Stimulated activated CD4-positive, alpha-beta T cell treated with anti-CD3 and anti-CD28 coated beads, Interleukin-4, amount 100 ng/mL, for 24 hours (primary cell): ENCODE measurements at regions not wholly inside any gene's neighbourhood (a gene's known extent, or its start where the extent isn't known, plus 50 kb on each side); places are given as distances from the start of the nearest gene placed in this dataset.
A peak's percentile ranks its signal among the peaks of the same experiment; 100 is the strongest.

Experiments
- DNase-seq: peaks from one replicate; pipeline ENCODE4 v3.0.0-alpha.2; 2020

- DNase-seq, result no peak
Observed at GRCh38 chr10:89093728-89094127, 103.1 kb downstream of the FAS start.

DNA sequence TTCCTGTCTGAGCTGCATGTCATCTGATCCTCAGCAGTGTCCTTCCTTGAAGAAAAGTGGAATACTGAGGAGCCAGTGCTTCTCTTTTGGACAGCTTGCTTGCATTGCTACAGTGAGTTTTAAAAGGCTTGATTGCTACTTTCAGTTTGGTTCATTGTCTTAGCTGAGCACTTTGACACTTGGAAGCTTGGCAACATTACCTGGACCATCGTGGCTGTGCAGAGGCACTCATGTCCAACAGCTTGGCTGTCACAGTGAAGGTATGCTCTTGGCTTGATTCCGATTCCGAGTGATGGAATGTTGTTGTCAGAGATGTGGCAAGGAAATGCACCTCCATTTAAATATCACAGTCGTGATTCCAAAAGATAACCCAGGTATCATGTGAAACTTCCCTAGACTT lies 102.4 kb downstream of the FAS start:
- DNase-seq, result no peak

DNA sequence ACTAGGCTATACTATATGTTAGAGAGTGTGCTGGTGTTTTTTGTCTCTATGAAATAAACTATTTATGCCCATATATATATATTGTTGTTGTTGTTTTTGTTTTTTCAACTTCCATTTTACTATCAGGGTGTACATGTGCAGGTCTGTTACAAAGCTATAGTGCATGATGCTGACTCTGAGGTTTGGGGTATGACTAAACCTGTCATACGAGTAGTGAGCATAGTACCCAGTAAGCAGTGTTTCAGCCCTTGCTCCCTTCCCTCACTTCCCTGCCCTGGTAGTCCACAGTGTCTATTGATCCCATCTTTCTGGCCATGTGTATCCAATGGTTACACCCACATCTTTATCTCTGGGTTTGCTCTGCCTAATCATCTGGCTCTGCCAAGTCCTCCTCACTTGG lies 101.8 kb downstream of the FAS start:
- DNase-seq, result no peak

DNA sequence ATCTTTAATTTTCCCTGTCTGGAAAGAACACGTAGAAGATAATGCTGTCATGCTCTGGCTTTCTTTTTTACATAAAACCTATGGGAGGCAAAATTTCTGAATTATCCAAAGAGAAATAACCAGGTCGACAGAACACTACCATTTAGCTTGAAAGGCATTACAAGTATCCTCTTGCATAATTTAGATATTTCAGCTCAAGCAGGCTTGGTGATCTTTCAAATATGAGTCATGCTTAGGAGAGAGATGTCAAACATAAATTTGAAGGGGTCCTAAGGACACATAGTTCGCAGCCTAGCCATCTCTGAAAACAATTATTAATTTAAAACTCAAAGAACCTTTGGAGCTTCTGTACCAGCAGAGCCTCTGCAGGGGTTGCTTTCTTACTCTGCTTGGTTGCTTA lies 100.9 kb downstream of the FAS start:
- no peak for DNase-seq

DNA sequence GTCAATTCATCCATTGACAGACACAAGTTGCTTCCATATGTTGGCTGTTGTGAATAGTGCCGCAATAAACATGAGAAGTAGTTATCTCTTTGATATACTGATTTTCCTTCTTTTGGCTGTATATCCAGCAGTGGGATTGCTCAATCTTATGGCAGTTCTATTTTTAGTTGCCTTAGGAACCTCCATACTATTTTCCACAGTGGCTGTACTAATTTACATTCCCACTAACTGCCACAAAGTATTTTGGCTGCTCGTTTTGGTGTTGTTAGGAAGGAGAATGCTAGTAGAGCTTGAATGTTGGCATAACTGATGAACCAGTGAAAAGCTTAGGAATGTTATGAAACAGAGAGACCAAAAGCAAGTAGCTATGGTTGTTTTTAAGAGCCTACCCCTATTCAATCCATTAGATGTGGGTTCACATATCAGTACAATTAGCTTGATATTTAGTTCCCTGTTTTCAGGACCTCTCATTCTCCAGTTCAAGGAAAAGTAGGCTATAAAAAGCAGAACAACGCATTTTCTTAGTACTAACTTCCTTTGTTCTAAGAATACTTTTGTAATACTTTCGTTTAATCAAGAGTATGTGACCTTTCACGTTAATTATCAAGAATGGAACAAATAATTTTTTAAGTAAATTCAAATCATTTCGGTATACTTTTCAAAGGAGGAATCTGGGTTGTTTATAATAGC lies 100.3 kb downstream of the FAS start:
- DNase-seq, result no peak

GRCh38 chr10:89086801-89087521 lies 96.4 kb downstream of the FAS start:
- DNase-seq, result peak; percentile 18

- no peak for DNase-seq
Observed at GRCh38 chr10:89085153-89085552, 94.6 kb downstream of the FAS start.

- DNase-seq, result no peak
Observed at GRCh38 chr10:89082086-89082485, 91.5 kb downstream of the FAS start.

- DNase-seq, result no peak
Observed at GRCh38 chr10:89080660-89081059, 90.1 kb downstream of the FAS start.

GRCh38 chr10:89079961-89080360 lies 89.4 kb downstream of the FAS start:
- no peak for DNase-seq

DNA sequence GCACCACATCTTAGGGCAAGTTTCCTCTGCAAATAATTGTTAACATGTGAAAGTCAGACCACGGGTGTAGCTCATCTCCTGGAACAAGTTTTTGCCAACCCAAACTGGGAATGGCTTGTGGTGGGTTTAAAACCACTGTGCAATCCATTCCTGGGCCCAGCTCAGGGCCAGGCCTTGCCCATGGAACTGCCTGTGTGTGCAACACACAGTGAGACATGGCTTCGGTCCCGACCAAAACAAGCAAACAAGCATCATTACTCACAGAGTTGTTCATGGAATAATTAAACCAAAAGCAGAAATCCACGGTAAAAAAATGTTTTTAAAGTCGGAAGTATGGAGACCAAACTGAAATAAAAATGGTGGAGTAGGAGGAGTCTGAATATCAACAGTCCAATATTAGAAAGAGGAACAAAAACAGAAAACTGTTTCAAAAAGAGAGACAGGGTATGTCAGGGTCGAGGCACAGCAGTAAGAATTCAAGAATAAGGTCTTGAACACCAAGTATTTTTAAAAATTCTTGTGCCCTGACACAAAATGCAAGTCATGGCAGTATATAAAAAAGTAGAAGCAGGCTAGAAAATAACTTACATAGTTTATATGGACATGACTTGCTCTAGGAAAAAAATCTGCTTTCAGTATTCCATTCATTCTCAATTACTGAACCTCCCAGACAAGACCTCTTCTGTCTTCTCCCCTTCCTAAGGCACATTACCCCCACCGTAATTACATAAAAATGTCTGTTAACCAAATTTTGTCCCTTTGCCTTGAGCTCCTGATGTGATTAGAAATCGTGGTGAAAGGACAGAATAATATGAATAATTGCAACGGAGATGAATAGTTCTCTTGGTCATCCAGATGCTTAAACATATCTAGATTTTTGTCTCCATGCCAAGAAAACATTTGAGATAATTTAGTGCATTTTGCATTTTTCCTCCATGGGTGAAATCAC lies 88.4 kb downstream of the FAS start:
- no peak for DNase-seq

GRCh38 chr10:89076120-89076519 lies 85.5 kb downstream of the FAS start:
- DNase-seq, result no peak

DNA sequence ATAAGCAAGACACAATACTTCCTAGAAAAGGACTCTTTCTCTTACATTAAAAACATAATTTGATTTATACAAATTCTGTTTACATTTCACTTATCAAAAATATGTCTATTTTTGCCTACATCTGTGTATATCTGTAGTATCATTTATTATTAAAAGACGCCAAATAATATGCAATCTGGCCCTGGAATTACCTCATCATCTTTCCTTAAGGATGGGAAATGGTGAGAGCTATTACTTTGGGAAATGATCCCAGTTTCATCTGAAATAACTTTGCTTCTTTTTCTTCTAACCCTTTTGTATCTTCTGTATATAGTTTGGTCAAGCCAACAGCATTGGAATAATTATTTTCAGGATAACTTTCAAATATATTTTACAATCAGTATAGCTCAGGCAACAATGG lies 85.0 kb downstream of the FAS start:
- DNase-seq, result no peak

GRCh38 chr10:89074120-89074519 lies 83.5 kb downstream of the FAS start:
- DNase-seq, result no peak

GRCh38 chr10:89073719-89074118 lies 83.1 kb downstream of the FAS start:
- DNase-seq, result no peak

GRCh38 chr10:89069589-89069988 lies 79.0 kb downstream of the FAS start:
- no peak for DNase-seq
